Calu3 (cell line): ENCODE measurements at regions not wholly inside any gene's neighbourhood (a gene's known extent, or its start where the extent isn't known, plus 50 kb on each side); places are given as distances from the start of the nearest gene placed in this dataset.

Experiments used
- BruUV-seq: library from RNA; stranded (reverse); fragments of 400-500 nt; replicated peaks from 2 replicates; lab custom pipeline; 2021; lab: Mats Ljungman, UMichigan
- CTCF ChIA-PET: fragments of 300-600 bp; sonication (Branson Sonifier 250); formaldehyde crosslinking; loops from one replicate; lab custom pipeline; 2022; ENCODE audit warnings: antibody characterized with exemption; lab: Charles Lee
- DNase-seq: peaks from one replicate; pipeline ENCODE4 v3.0.0; 2022
- H3K27ac Mint-ChIP-seq: one replicate; pipeline ENCODE4 v1.8.0; 2022; ENCODE audit warnings: mixed read lengths; ENCODE audit not compliant: unreplicated experiment
- H3K27me3 Mint-ChIP-seq: one replicate; pipeline ENCODE4 v1.8.0; 2022; ENCODE audit warnings: mixed read lengths; ENCODE audit not compliant: unreplicated experiment
- H3K36me3 Mint-ChIP-seq: one replicate; pipeline ENCODE4 v1.8.0; 2022; ENCODE audit warnings: mild to moderate bottlenecking, moderate library complexity, mixed read lengths; ENCODE audit not compliant: insufficient read depth, unreplicated experiment
- H3K4me1 Mint-ChIP-seq: one replicate; pipeline ENCODE4 v1.8.0; 2022; ENCODE audit warnings: mild to moderate bottlenecking, low read depth, mixed read lengths; ENCODE audit not compliant: unreplicated experiment
- H3K4me3 Mint-ChIP-seq: one replicate; pipeline ENCODE4 v1.8.0; 2022; ENCODE audit warnings: mild to moderate bottlenecking, low read depth, moderate library complexity, mixed read lengths; ENCODE audit not compliant: unreplicated experiment
- H3K9me3 Mint-ChIP-seq: one replicate; pipeline ENCODE4 v1.8.0; 2022; ENCODE audit warnings: low read depth, mixed read lengths; ENCODE audit not compliant: unreplicated experiment
- CTCF ChIP-seq: fragments of 200-600 bp; IDR thresholded peaks from one replicate; pipeline ENCODE4 v1.8.0; 2022; ENCODE audit warnings: antibody characterized with exemption; ENCODE audit not compliant: unreplicated experiment
- intact Hi-C: fragments of 100-400 bp; cut with micrococcal nuclease; formaldehyde crosslinking; loops from one replicate; pipeline ENCODE4 v1.10.0; 2022; ENCODE audit not compliant: unreplicated experiment

GRCh38 chr20:6504826-6505225 lies 262.7 kb upstream of the BMP2 start:
- CTCF ChIA-PET = no interaction called here
- no TSS peak for BruUV-seq
- H3K9me3 Mint-ChIP-seq = no peaks in the 10 kb centered on the region

GRCh38 chr20:6504179-6504578 lies 263.3 kb upstream of the BMP2 start:
- Mint-ChIP-seq H3K27me3 (no peaks in the 10 kb centered on the region), H3K4me1 (no peaks in the 10 kb centered on the region), H3K9me3 (no peaks in the 10 kb centered on the region), H3K36me3 (no peaks in the 10 kb centered on the region), H3K4me3 (no peak overlapping the region), H3K27ac (no peak overlapping the region)
- CTCF ChIA-PET = no interaction called here
- DNase-seq = no peak
- TF ChIP-seq CTCF = no peak
- intact Hi-C loops = no loop called here
- no TSS peak for BruUV-seq

More at GRCh38 chr20:6504826-6505225, 262.7 kb upstream of the BMP2 start:
- Mint-ChIP-seq H3K4me3 (no peak overlapping the region), H3K27me3 (no peaks in the 10 kb centered on the region), H3K4me1 (no peaks in the 10 kb centered on the region), H3K36me3 (no peaks in the 10 kb centered on the region), H3K27ac (no peak overlapping the region)
- DNase-seq = no peak
- intact Hi-C loops = no loop called here
- TF ChIP-seq CTCF = no peak

GRCh38 chr20:6502999-6503398 lies 264.5 kb upstream of the BMP2 start:
- H3K9me3 Mint-ChIP-seq = no peaks in the 10 kb centered on the region
- no peak overlapping the region for H3K27ac Mint-ChIP-seq
- H3K36me3 Mint-ChIP-seq = no peaks in the 10 kb centered on the region

GRCh38 chr20:6502219-6502618 lies 265.3 kb upstream of the BMP2 start:
- CTCF ChIA-PET = interaction anchor here (1.7 kb wide), 1 partner anchor 9 kb away, joined by 5 read pairs; no protein-coding TSS in a partner anchor
- no TSS peak for BruUV-seq
- Mint-ChIP-seq H3K36me3 (no peaks in the 10 kb centered on the region), H3K9me3 (no peaks in the 10 kb centered on the region), H3K27ac (no peak overlapping the region), H3K27me3 (no peaks in the 10 kb centered on the region), H3K4me1 (no peaks in the 10 kb centered on the region), H3K4me3 (no peak overlapping the region)
- TF ChIP-seq CTCF = no peak
- DNase-seq = no peak
- intact Hi-C loops = no loop called here

More at GRCh38 chr20:6502999-6503398, 264.5 kb upstream of the BMP2 start:
- CTCF ChIA-PET = no interaction called here
- H3K27me3 Mint-ChIP-seq = no peaks in the 10 kb centered on the region
- no peaks in the 10 kb centered on the region for H3K4me1 Mint-ChIP-seq
- intact Hi-C loops = no loop called here
- no peak for DNase-seq
- no peak for TF ChIP-seq CTCF
- no peak overlapping the region for H3K4me3 Mint-ChIP-seq
- no TSS peak for BruUV-seq
